ENCODE measurements at regions not wholly inside any gene's neighbourhood (a gene's known extent, or its start where the extent isn't known, plus 50 kb on each side); places are given as distances from the start of the nearest gene placed in this dataset.

DNA sequence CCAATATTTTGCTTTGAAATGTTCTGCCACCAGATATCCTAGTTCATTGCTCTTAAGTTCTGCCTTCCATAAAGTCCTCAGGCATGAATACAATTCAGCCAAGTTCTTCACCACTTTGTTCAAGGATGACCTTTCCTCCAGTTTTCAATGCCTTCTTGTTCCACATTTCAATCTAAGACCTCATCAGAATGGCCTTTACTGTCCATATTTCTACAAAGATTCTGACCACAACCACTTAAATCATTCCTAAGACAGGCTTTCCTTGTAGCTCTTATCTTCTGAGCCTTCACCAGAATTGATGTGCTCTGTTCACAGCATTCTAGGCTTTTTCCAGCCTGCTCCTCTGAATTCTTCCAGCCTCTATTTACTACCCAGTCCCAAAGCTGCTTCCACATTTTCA, 319.0 kb downstream of the HACE1 start:
- FAIRE-seq (no peak), DNase-seq (no peak)
- Histone ChIP-seq H3K4me3 (ENCODE audit: low read length in 3 of 3) (no peak overlapping the region), H3K9ac (ENCODE audit: low read length in 3 of 3) (no peak overlapping the region), H3K36me3 (ENCODE audit: control insufficient read depth in 2 of 3, insufficient read depth in 3 of 3, low read length in 3 of 3) (no peaks in the 10 kb centered on the region), H3K27ac (ENCODE audit: low read depth in 2 of 2, low read length in 2 of 2) (no peak overlapping the region), H3K9me3 (ENCODE audit: control insufficient read depth in 2 of 3, insufficient read depth in 1 of 3, low read length in 3 of 3) (no peaks in the 10 kb centered on the region), H3K4me1 (ENCODE audit: control insufficient read depth in 2 of 3, insufficient read depth in 2 of 3, low read depth in 1 of 3, low read length in 3 of 3) (no peaks in the 10 kb centered on the region), H3K27me3 (ENCODE audit: control insufficient read depth, insufficient read depth, low read length) (no peaks in the 10 kb centered on the region)
- intact Hi-C loops (cut with DNase I), result no loop called here
- TF ChIP-seq, protein P1, sequence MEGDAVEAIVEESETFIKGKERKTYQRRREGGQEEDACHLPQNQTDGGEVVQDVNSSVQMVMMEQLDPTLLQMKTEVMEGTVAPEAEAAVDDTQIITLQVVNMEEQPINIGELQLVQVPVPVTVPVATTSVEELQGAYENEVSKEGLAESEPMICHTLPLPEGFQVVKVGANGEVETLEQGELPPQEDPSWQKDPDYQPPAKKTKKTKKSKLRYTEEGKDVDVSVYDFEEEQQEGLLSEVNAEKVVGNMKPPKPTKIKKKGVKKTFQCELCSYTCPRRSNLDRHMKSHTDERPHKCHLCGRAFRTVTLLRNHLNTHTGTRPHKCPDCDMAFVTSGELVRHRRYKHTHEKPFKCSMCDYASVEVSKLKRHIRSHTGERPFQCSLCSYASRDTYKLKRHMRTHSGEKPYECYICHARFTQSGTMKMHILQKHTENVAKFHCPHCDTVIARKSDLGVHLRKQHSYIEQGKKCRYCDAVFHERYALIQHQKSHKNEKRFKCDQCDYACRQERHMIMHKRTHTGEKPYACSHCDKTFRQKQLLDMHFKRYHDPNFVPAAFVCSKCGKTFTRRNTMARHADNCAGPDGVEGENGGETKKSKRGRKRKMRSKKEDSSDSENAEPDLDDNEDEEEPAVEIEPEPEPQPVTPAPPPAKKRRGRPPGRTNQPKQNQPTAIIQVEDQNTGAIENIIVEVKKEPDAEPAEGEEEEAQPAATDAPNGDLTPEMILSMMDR (IDR thresholded peaks at IDR 0.05; ENCODE audit: borderline replicate concordance, extremely low read depth, insufficient read depth), result no peak

DNA sequence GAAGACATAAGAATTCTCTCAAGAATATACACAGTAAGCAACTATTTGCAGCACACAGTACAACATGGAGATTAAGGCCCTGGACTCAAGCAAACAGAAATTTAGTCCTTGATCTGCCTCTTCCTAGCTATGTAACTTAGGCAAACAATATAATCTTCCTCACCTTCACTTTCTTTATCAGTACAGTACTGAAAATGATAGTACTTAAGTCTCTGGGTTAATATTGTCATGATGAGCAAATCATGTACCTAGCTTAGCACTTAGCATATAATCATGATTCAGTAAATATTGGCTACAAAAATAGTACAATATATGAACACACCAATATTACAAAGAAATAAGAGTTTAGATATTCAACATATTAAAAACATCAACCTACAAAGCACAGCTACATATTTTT, 320.5 kb downstream of the HACE1 start:
- no peaks in the 10 kb centered on the region for H3K4me1 ChIP-seq (ENCODE audit: control insufficient read depth in 2 of 3, insufficient read depth in 2 of 3, low read depth in 1 of 3, low read length in 3 of 3)
- H3K9ac ChIP-seq (ENCODE audit: low read length in 3 of 3), result no peak overlapping the region
- H3K4me3 ChIP-seq (ENCODE audit: low read length in 3 of 3), result no peak overlapping the region
- TF ChIP-seq, protein P1 (IDR thresholded peaks at IDR 0.05; ENCODE audit: borderline replicate concordance, extremely low read depth, insufficient read depth), result no peak
- H3K27me3 ChIP-seq (ENCODE audit: control insufficient read depth, insufficient read depth, low read length), result no peaks in the 10 kb centered on the region
- no peak for FAIRE-seq
- DNase-seq, result no peak
- no peaks in the 10 kb centered on the region for H3K36me3 ChIP-seq (ENCODE audit: control insufficient read depth in 2 of 3, insufficient read depth in 3 of 3, low read length in 3 of 3)
- H3K9me3 ChIP-seq (ENCODE audit: control insufficient read depth in 2 of 3, insufficient read depth in 1 of 3, low read length in 3 of 3), result no peaks in the 10 kb centered on the region
- no peak overlapping the region for H3K27ac ChIP-seq (ENCODE audit: low read depth in 2 of 2, low read length in 2 of 2)
- intact Hi-C loops (cut with DNase I), result no loop called here

DNA sequence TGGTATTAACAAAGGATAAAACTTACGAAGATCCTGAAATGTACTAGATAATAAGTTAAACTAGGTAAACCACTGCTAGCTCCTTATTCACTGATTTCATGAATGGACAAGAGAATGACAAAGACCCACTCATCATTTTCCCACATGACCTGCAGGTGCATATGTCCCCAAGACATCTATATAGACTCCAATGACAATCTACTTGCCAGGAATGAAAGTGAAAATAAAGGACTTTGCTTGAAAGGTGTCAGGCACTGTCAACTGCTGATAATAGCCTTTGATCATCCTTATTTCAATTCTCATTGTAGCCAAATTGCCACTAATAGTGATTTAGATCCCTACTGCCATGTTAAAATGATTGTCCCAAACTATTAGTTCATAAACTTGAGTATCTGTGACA, 321.8 kb downstream of the HACE1 start:
- FAIRE-seq, result no peak

DNA sequence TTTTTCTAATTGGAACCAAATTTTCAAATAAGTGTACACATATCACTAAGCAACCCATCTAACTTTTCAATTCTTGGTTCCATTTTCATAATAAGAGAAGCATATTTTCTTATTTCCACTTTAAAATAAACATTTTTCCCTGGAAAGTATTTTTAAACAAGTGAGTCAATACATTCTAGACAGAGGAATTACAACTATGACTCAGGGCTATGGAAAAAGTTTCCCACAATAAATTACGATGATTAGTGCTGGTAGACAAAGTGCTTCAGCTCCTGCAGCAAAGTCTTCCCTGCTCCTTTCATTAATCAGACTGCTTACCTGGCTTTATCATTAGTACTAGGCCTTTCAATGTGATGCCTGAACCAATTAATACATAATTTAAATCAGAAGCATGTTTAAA, 322.5 kb downstream of the HACE1 start:
- H3K9me3 ChIP-seq (ENCODE audit: control insufficient read depth in 2 of 3, insufficient read depth in 1 of 3, low read length in 3 of 3), result no peaks in the 10 kb centered on the region
- FAIRE-seq, result no peak
- DNase-seq, result no peak
- no peaks in the 10 kb centered on the region for H3K36me3 ChIP-seq (ENCODE audit: control insufficient read depth in 2 of 3, insufficient read depth in 3 of 3, low read length in 3 of 3)
- no peak overlapping the region for H3K4me3 ChIP-seq (ENCODE audit: low read length in 3 of 3)
- intact Hi-C loops (cut with DNase I), result no loop called here
- no peak overlapping the region for H3K27ac ChIP-seq (ENCODE audit: low read depth in 2 of 2, low read length in 2 of 2)
- H3K4me1 ChIP-seq (ENCODE audit: control insufficient read depth in 2 of 3, insufficient read depth in 2 of 3, low read depth in 1 of 3, low read length in 3 of 3), result no peaks in the 10 kb centered on the region
- no peak overlapping the region for H3K9ac ChIP-seq (ENCODE audit: low read length in 3 of 3)
- TF ChIP-seq, protein P1 (IDR thresholded peaks at IDR 0.05; ENCODE audit: borderline replicate concordance, extremely low read depth, insufficient read depth), result no peak
- no peaks in the 10 kb centered on the region for H3K27me3 ChIP-seq (ENCODE audit: control insufficient read depth, insufficient read depth, low read length)

More for the DNA sequence above, 321.8 kb downstream of the HACE1 start:
- no peaks in the 10 kb centered on the region for H3K4me1 ChIP-seq (ENCODE audit: control insufficient read depth in 2 of 3, insufficient read depth in 2 of 3, low read depth in 1 of 3, low read length in 3 of 3)
- no peak overlapping the region for H3K27ac ChIP-seq (ENCODE audit: low read depth in 2 of 2, low read length in 2 of 2)
- TF ChIP-seq, protein P1 (IDR thresholded peaks at IDR 0.05; ENCODE audit: borderline replicate concordance, extremely low read depth, insufficient read depth), result no peak
- intact Hi-C loops (cut with DNase I), result no loop called here
- no peak for DNase-seq
- H3K27me3 ChIP-seq (ENCODE audit: control insufficient read depth, insufficient read depth, low read length), result no peaks in the 10 kb centered on the region
- no peaks in the 10 kb centered on the region for H3K9me3 ChIP-seq (ENCODE audit: control insufficient read depth in 2 of 3, insufficient read depth in 1 of 3, low read length in 3 of 3)
- no peak overlapping the region for H3K4me3 ChIP-seq (ENCODE audit: low read length in 3 of 3)
- no peak overlapping the region for H3K9ac ChIP-seq (ENCODE audit: low read length in 3 of 3)
- H3K36me3 ChIP-seq (ENCODE audit: control insufficient read depth in 2 of 3, insufficient read depth in 3 of 3, low read length in 3 of 3), result no peaks in the 10 kb centered on the region
